ENCODE measurements at regions not wholly inside any gene's neighbourhood (a gene's known extent, or its start where the extent isn't known, plus 50 kb on each side); places are given as distances from the start of the nearest gene placed in this dataset.

- Histone ChIP-seq H4K5ac (ENCODE audit: insufficient read length, low read depth, low read length) (no peak overlapping the region), H2AFZ (ENCODE audit: low read length) (no peak overlapping the region), H3K56ac (ENCODE audit: insufficient read length, low read depth, low read length) (no peak overlapping the region), H2BK15ac (ENCODE audit: low read depth, low read length) (no peak overlapping the region), H3K18ac (ENCODE audit: insufficient read length, low read depth, low read length) (no peak overlapping the region), H4K91ac (ENCODE audit: insufficient read length, low read depth, low read length) (no peak overlapping the region), H4K20me1 (ENCODE audit: control insufficient read depth, insufficient read depth, insufficient read length) (no peaks in the 10 kb centered on the region), H3K23ac (ENCODE audit: insufficient read length, low read depth, low read length) (no peak overlapping the region), H3K4ac (ENCODE audit: low read depth, low read length) (no peak overlapping the region), H3K79me2 (ENCODE audit: insufficient read depth, low read length) (no peaks in the 10 kb centered on the region), H3K9ac (ENCODE audit: extremely low read depth, insufficient read length, low read length) (no peak overlapping the region), H2BK120ac (ENCODE audit: low read depth, low read length, poor library complexity, severe bottlenecking) (no peak overlapping the region), H3K4me2 (ENCODE audit: insufficient read depth, insufficient read length, low read length) (no peak overlapping the region), H3K27me3 (ENCODE audit: insufficient read depth, low read length) (no peaks in the 10 kb centered on the region), H3K4me1 (ENCODE audit: insufficient read depth, low read length) (no peaks in the 10 kb centered on the region), H3K14ac (ENCODE audit: insufficient read depth, low read length) (no peak overlapping the region), H4K8ac (replicated peaks; ENCODE audit: insufficient read length, low read depth, low read length) (no peak overlapping the region), H2BK5ac (ENCODE audit: insufficient read length, low read length) (no peak overlapping the region), H2BK12ac (ENCODE audit: insufficient read length, low read depth, low read length) (no peak overlapping the region), H2AK5ac (ENCODE audit: insufficient read length, low read length) (no peak overlapping the region), H3T11ph (ENCODE audit: low read length) (no peak overlapping the region), H3K27ac (ENCODE audit: insufficient read length, low read depth, low read length) (no peak overlapping the region), H3K79me1 (ENCODE audit: insufficient read depth, low read depth, low read length, poor library complexity, severe bottlenecking) (no peaks in the 10 kb centered on the region), H3K23me2 (ENCODE audit: insufficient read length, low read depth, low read length, poor library complexity, severe bottlenecking) (no peaks in the 10 kb centered on the region), H2BK20ac (ENCODE audit: low read depth, low read length, poor library complexity, severe bottlenecking) (no peak overlapping the region), H3K9me3 (ENCODE audit: control insufficient read depth, low read depth, low read length) (no peaks in the 10 kb centered on the region)
- Mint-ChIP-seq H3K4me3 (no peak overlapping the region), H3K36me3 (ENCODE audit: insufficient read depth in 1 of 3, low read depth in 3 of 3) (no peaks in the 10 kb centered on the region), H3K4me1 (no peaks in the 10 kb centered on the region), H3K27me3 (ENCODE audit: low read depth) (no peaks in the 10 kb centered on the region), H3K9me3 (no peaks in the 10 kb centered on the region), H3K27ac (no peak overlapping the region)
- no CpG with 5 or more reads among the region's 2 CpGs for WGBS (ENCODE audit: extremely low coverage, insufficient read length, low lambda C conversion rate)
- DNase-seq: no peak
- no peak for TF ChIP-seq CTCF (conservative IDR thresholded peaks at IDR 0.05)
Observed at GRCh38 chr2:78615956-78616355, 409.5 kb upstream of the REG3G start.

All from H9 (cell line).